ENCODE measurements at regions not wholly inside any gene's neighbourhood (a gene's known extent, or its start where the extent isn't known, plus 50 kb on each side); places are given as distances from the start of the nearest gene placed in this dataset.

- no peak for TF ChIP-seq PKNOX1 (IDR thresholded peaks at IDR 0.05)
Observed at GRCh38 chr10:88071879-88072278, 208.5 kb downstream of the PTEN start (continued).

- BruUV-seq (replicated peaks), result no TSS peak
- POLR2A ChIA-PET, result interaction anchor here (1.1 kb wide), 1 partner anchor 11 kb away, joined by 4 read pairs; no protein-coding TSS in a partner anchor
- peaks cover 46% of the 10 kb centered on the region for H3K4me1 ChIP-seq (ENCODE audit: control insufficient read depth, insufficient read depth, low read length)
- ATAC-seq, result no peak
- TF ChIP-seq SMARCA5 (IDR thresholded peaks at IDR 0.05) (no peak), POU2F2 (IDR thresholded peaks at IDR 0.05; ENCODE audit: borderline replicate concordance, low read depth, low read length) (no peak), BHLHE40 (IDR thresholded peaks at IDR 0.05; ENCODE audit: borderline replicate concordance in 1 of 2, low read depth in 2 of 2, low read length in 1 of 2) (no peak), ATF2 (IDR thresholded peaks at IDR 0.05; ENCODE audit: low read length) (no peak), FOXM1 (IDR thresholded peaks at IDR 0.05; ENCODE audit: low read depth, low read length) (no peak), HDAC6 (IDR thresholded peaks at IDR 0.05; ENCODE audit: unreplicated experiment) (no peak), ETV6 (conservative IDR thresholded peaks at IDR 0.05 in 1 of 2, IDR thresholded peaks at IDR 0.05 in 1 of 2; ENCODE audit: borderline replicate concordance in 1 of 2, low read depth in 1 of 2) (no peak), STAT3 (IDR thresholded peaks at IDR 0.05; ENCODE audit: low read depth, low read length) (no peak), MTA2 (IDR thresholded peaks at IDR 0.05; ENCODE audit: low read depth) (no peak), SMAD1 (IDR thresholded peaks at IDR 0.05; ENCODE audit: low read depth, partially characterized antibody) (no peak), E4F1 (IDR thresholded peaks at IDR 0.05; ENCODE audit: borderline replicate concordance, partially characterized antibody) (no peak), EP300 (IDR thresholded peaks at IDR 0.05; ENCODE audit: borderline replicate concordance in 1 of 2, control insufficient read depth in 1 of 2, low read depth in 2 of 2, low read length in 2 of 2) (no peak), ESRRA (IDR thresholded peaks at IDR 0.05; ENCODE audit: low read length) (no peak), NKRF (conservative IDR thresholded peaks at IDR 0.05) (no peak), ZNF274 (IDR thresholded peaks at IDR 0.05; ENCODE audit: insufficient read depth, insufficient read length) (no peak)
- no peaks in the 10 kb centered on the region for H3K79me2 ChIP-seq (ENCODE audit: control insufficient read depth, insufficient read depth, low read length)
- in situ Hi-C loops (cut with MboI) (no loop called here), intact Hi-C loops (cut with micrococcal nuclease; ENCODE audit: unreplicated experiment) (no loop called here)
- 73% methylated on average over 4 of the region's 4 CpGs for WGBS (ENCODE audit: insufficient coverage, insufficient replicate concordance, low lambda C conversion rate, missing lambda C conversion rate)
- no peaks in the 10 kb centered on the region; the same call in 2 of the 3 replicates for H3K9me3 ChIP-seq (replicated peaks; ENCODE audit: control insufficient read depth, insufficient read depth, low read length)
- no peak for FAIRE-seq
- H2AFZ ChIP-seq (ENCODE audit: control insufficient read depth, low read depth, low read length), result no peak overlapping the region
- H3K36me3 ChIP-seq (ENCODE audit: control insufficient read depth in 2 of 2, insufficient read depth in 2 of 2, low read length in 1 of 2), result no peaks in the 10 kb centered on the region
- no peaks in the 10 kb centered on the region for H3K27me3 ChIP-seq (replicated peaks in 1 of 2; ENCODE audit: control insufficient read depth in 2 of 2, insufficient read depth in 2 of 2, low read length in 1 of 2)
- RAD21 ChIA-PET (ENCODE audit: unreplicated experiment), result interaction anchor here (0.5 to 1.6 kb wide), 4 partner anchors 18 to 315 kb away, joined by 3 to 5 read pairs (median 3); no protein-coding TSS in a partner anchor
- no peaks in the 10 kb centered on the region for H4K20me1 ChIP-seq (ENCODE audit: control insufficient read depth, insufficient read depth)
- CTCF ChIA-PET, result interaction anchor here (1.0 to 1.4 kb wide), 3 partner anchors 18 to 41 kb away, joined by 3 read pairs; no protein-coding TSS in a partner anchor
- DNase-seq (ENCODE audit: low read depth, low spot score), result no peak
- H3K27ac ChIP-seq (ENCODE audit: control insufficient read depth, insufficient read depth), result no peak overlapping the region
- no peak overlapping the region for H3K9ac ChIP-seq (ENCODE audit: control insufficient read depth, insufficient read depth, low read length)
- SMC1A ChIA-PET (ENCODE audit: uncharacterized antibody, unreplicated experiment), result interaction anchor here (0.6 to 19.3 kb wide), 7 partner anchors 8 to 315 kb away, joined by 3 to 229 read pairs (median 3); no protein-coding TSS in a partner anchor
- H3K4me3 ChIP-seq, result no peak overlapping the region
- H3K4me2 ChIP-seq (ENCODE audit: control insufficient read depth, insufficient read depth), result no peak overlapping the region
Observed at GRCh38 chr10:88073682-88074081, 210.3 kb downstream of the PTEN start.

Measured in GM12878 (cell line).